Activated CD4-positive, alpha-beta memory T cell treated with anti-CD3 and anti-CD28 coated beads, Interleukin-2, amount 10 ng/mL, durations not matched to agents 7 days and 5 days (primary cell): ENCODE measurements at regions not wholly inside any gene's neighbourhood (a gene's known extent, or its start where the extent isn't known, plus 50 kb on each side); places are given as distances from the start of the nearest gene placed in this dataset.
"Not testable (repeated sequence)": the region's sequence is repeated elsewhere in the genome, so short reads cannot be mapped to it uniquely, and the experiment has no call there.

Source experiments
- CTCF ChIA-PET: fragments of 350-600 bp; sonication (Branson Sonifier 250); formaldehyde crosslinking; loops from one replicate; lab custom pipeline; 2021; ENCODE audit warnings: antibody characterized with exemption, inconsistent platforms; lab: Charles Lee
- POLR2A ChIA-PET: fragments of 350-600 bp; sonication (Branson Sonifier 250); formaldehyde crosslinking; loops from one replicate; lab custom pipeline; 2021; ENCODE audit warnings: antibody characterized with exemption; lab: Charles Lee
- DNase-seq: peaks from one replicate; pipeline ENCODE4 v3.0.0-alpha.2; 2020
- H3K27ac Mint-ChIP-seq: one replicate; pipeline ENCODE4 v1.8.0; 2021; ENCODE audit warnings: mild to moderate bottlenecking, mixed read lengths
- H3K27me3 Mint-ChIP-seq: one replicate; pipeline ENCODE4 v1.8.0; 2021; ENCODE audit warnings: mixed read lengths
- H3K36me3 Mint-ChIP-seq: one replicate; pipeline ENCODE4 v1.8.0; 2021; ENCODE audit warnings: low read depth, mixed read lengths
- H3K4me1 Mint-ChIP-seq: one replicate; pipeline ENCODE4 v1.8.0; 2021; ENCODE audit warnings: mixed read lengths
- H3K4me3 Mint-ChIP-seq: one replicate; pipeline ENCODE4 v1.8.0; 2021; ENCODE audit warnings: mild to moderate bottlenecking, mixed read lengths
- H3K9me3 Mint-ChIP-seq: one replicate; pipeline ENCODE4 v1.8.0; 2021; ENCODE audit warnings: mixed read lengths

DNA sequence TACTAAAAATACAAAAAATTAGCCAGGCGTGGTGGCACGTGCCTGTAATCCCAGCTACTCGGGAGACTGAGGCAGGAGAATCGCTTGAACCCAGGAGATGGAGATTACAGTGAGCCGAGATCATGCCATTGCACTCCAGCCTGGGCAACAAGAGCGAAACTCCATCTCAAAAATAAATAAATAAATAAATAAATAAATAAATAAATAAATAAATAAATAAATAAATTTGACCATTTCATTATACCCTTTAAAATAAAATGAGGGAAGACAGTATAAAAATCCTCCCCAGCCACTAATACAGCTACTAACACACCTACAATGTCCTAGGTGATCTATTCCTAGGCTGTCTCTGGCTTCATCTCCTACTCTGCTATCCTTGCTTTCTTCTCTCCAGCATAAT is 562.8 kb downstream of the ZBBX start:
- DNase-seq, H3K27me3 Mint-ChIP-seq, H3K4me3 Mint-ChIP-seq, H3K4me1 Mint-ChIP-seq, H3K9me3 Mint-ChIP-seq, POLR2A ChIA-PET, H3K36me3 Mint-ChIP-seq, CTCF ChIA-PET, H3K27ac Mint-ChIP-seq: not testable (repeated sequence)

DNA sequence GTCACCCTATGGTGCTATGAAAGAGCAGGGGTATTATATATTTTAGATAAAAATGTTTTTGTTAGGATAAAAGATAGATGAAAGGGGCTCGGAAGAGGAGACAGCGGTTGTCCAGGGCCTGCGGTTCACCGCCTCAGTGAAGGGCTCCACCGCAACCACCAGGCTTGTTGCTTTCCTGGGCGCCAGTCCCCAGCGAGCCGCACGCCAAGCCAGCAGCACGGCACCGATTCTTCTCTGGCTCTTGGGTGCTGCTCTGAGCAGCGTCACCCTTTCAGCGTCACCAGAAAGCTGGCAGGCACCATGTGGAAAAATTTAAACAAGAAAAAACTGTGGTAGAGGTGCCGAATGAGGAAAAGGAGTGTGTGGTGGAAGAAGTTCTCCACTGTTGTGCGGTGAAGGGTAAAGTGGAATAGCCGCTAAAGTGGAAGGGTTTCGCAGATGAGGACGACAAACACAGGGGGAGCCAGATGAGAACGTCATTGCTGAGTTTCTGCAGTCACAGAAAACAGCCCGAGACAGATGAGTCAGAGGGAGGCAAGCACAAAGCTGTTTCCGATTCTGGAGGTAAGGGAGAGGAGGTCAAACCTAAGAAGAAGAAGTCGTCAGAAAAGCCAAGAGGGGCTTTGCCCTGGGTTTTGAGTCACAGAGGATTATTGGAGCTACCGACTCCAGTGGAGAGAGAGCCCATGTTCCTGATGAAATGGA is 569.2 kb downstream of the ZBBX start:
- peaks cover 18% of the 10 kb centered on the region for H3K9me3 Mint-ChIP-seq
- DNase-seq = no peak
- no peak overlapping the region for H3K4me3 Mint-ChIP-seq
- no peaks in the 10 kb centered on the region for H3K36me3 Mint-ChIP-seq
- no peaks in the 10 kb centered on the region for H3K4me1 Mint-ChIP-seq
- H3K27me3 Mint-ChIP-seq = no peaks in the 10 kb centered on the region
- no peak overlapping the region for H3K27ac Mint-ChIP-seq
- CTCF ChIA-PET = no interaction called here
- POLR2A ChIA-PET = no interaction called here

DNA sequence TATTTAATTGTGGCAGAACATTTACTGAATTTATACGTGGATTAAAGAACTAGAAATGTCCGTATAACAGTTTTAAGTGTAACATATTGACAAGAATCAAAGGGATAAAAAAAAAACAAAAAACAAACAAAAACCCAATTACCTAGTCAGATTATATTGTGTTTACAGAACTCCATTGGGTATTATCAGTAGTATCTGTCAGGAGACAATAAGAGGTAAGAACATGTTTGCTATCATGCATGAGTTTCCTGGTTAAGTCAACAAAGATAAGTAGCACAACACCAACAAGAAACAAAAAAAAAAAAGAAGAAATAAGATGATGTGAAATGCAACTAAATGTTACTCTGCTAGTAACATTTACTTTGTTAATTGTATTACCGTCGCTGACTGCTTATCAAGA is 570.6 kb downstream of the ZBBX start:
- H3K27ac Mint-ChIP-seq = no peak overlapping the region
- no peak for DNase-seq
- H3K4me1 Mint-ChIP-seq = no peaks in the 10 kb centered on the region
- no peak overlapping the region for H3K4me3 Mint-ChIP-seq
- no peaks in the 10 kb centered on the region for H3K27me3 Mint-ChIP-seq
- ChIA-PET POLR2A (no interaction called here), CTCF (no interaction called here)
- peaks cover 16% of the 10 kb centered on the region for H3K9me3 Mint-ChIP-seq
- no peaks in the 10 kb centered on the region for H3K36me3 Mint-ChIP-seq

DNA sequence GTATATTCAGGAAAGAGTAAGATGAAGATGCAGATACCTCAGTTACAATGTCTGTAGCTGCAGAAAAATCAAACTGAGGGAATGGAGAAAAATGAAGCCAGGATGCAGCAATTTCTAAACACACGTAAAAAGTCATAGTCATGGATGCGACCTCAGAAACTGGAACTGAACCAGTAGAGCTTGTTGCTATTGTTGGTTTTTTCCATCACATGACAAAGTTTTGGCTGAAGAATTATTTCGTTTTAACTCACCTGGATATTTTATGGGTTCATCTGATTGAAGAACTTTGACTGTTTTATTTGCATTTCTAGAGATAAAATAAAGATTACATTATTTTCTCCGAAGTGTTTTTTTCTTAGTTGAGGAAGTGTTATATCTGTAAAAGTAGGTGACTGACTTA is 591.2 kb downstream of the ZBBX start:
- CTCF ChIA-PET = no interaction called here
- Mint-ChIP-seq H3K4me1 (no peaks in the 10 kb centered on the region), H3K9me3 (no peaks in the 10 kb centered on the region), H3K27me3 (no peaks in the 10 kb centered on the region), H3K4me3 (no peak overlapping the region), H3K27ac (no peak overlapping the region), H3K36me3 (no peaks in the 10 kb centered on the region)
- POLR2A ChIA-PET = no interaction called here
- no peak for DNase-seq

DNA sequence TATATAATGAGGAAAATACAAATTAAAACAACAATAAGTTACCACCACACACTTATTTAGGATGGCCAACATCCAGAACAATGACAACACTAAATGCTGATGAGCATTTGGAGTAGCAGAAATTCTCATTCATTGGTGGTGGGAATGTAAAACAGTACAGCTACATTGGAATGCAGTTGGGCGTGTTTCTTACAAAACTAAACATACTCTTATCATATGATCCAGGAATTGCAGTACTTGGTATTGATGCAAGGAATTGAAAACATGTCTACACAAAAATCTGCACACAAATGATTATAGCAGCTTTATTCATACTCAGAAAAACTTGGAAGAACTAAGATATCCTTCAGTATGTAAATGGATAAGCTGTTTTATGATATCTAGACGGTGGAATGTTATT is 594.2 kb downstream of the ZBBX start:
- Mint-ChIP-seq H3K27me3 (no peaks in the 10 kb centered on the region), H3K4me3 (no peak overlapping the region), H3K36me3 (no peaks in the 10 kb centered on the region), H3K9me3 (peaks cover 7% of the 10 kb centered on the region), H3K4me1 (no peaks in the 10 kb centered on the region), H3K27ac (no peak overlapping the region)
- ChIA-PET POLR2A (no interaction called here), CTCF (no interaction called here)
- DNase-seq = no peak

DNA sequence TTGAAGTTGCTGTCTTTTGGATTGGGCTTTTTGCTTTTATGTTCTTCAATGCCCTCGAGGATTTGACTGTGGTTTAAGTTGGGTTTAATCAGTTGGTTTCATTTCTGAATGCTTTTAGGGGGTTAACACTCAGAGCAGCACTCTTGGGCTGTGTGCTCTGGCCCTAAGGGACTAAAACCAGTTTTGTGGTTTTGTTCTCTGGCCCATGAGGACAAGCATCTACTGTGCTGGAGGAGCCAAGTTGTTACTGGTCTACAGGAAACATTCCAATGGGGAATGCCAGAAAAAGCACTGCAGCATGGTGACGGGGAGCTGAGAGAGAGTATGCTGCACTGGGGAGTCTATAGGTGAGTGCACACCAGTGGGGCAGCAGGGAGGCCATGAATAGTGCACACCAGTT is 596.9 kb downstream of the ZBBX start:
- peaks cover 12% of the 10 kb centered on the region for H3K9me3 Mint-ChIP-seq
- CTCF ChIA-PET = no interaction called here
- no peaks in the 10 kb centered on the region for H3K36me3 Mint-ChIP-seq

DNA sequence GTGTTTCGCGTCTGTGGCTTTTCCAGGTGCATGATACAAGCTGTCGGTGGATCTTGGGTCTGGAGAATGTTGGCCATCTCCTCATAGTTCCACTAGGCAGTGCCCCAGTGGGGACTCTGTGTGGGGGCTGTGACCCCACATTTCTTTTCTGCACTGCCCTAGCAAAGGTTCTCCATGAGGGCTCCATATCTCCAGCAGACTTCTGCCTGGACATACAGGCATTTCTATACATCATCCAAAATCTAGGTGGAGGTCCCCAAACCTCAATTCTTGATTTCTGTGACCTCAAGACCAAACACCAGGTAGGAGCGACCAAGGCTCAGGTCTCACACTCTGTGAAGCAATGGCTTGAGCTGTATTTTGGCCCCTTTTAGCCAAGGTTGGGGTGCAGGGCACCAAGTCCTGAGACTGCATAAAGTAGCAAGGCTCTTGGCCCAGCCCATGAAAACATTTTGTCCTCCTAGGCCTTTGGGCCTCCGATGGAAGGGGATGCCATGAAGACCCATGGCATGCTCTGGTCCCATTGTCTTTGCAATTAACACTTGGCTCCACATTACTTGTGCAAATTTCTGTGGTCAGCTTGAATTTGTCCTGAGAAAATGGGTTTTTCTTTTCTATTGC is 615.3 kb downstream of the ZBBX start:
- Mint-ChIP-seq H3K27me3 (no peaks in the 10 kb centered on the region), H3K9me3 (peaks cover 16% of the 10 kb centered on the region), H3K27ac (no peak overlapping the region), H3K4me3 (no peak overlapping the region), H3K4me1 (no peaks in the 10 kb centered on the region), H3K36me3 (no peaks in the 10 kb centered on the region)
- no peak for DNase-seq
- ChIA-PET CTCF (no interaction called here), POLR2A (no interaction called here)

More for the DNA sequence above, 596.9 kb downstream of the ZBBX start:
- H3K4me3 Mint-ChIP-seq = no peak overlapping the region
- no peak for DNase-seq
- H3K27me3 Mint-ChIP-seq = no peaks in the 10 kb centered on the region
- POLR2A ChIA-PET = no interaction called here
- no peak overlapping the region for H3K27ac Mint-ChIP-seq
- H3K4me1 Mint-ChIP-seq = no peaks in the 10 kb centered on the region

DNA sequence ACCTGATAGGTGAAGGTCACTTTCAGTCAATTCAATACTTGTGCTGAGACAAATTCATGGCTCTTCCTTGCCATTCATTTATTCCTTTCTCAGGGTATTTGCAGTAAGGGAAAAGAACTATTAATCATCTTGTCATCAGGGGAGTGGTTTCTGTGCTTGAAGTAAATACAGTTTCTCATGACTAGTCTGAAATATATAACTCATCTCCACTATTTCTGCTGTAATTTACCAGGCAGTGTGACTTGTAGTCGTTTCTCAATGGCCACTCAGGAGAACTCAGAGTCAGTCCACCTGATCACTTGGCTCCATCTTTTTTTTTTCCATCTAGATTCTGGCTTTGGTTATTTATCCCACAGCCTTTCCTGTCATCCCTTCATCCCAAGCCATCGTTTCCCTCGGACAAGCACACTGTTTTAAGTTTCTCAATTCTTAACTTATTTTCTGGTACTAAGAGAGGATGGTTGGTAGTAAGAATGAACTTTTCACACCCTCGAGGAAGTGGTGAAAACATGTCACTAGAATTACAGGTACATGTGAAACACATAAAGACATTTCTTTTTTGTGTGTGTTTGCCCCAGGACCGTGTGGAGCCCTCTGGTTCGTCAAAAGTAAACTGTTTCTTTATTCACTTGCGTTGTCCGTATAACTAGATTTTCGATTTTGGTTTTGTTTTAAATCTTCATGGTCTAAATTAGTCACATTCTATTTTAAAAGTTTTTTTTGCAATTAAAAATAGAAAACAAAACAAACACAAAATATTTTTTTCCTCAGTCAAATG is 620.2 kb downstream of the ZBBX start:
- CTCF ChIA-PET = no interaction called here
- peaks cover 10% of the 10 kb centered on the region for H3K9me3 Mint-ChIP-seq
- no peak for DNase-seq
- no peaks in the 10 kb centered on the region for H3K36me3 Mint-ChIP-seq
- no peaks in the 10 kb centered on the region for H3K27me3 Mint-ChIP-seq
- no peak overlapping the region for H3K4me3 Mint-ChIP-seq
- H3K4me1 Mint-ChIP-seq = no peaks in the 10 kb centered on the region
- no peak overlapping the region for H3K27ac Mint-ChIP-seq
- POLR2A ChIA-PET = no interaction called here

DNA sequence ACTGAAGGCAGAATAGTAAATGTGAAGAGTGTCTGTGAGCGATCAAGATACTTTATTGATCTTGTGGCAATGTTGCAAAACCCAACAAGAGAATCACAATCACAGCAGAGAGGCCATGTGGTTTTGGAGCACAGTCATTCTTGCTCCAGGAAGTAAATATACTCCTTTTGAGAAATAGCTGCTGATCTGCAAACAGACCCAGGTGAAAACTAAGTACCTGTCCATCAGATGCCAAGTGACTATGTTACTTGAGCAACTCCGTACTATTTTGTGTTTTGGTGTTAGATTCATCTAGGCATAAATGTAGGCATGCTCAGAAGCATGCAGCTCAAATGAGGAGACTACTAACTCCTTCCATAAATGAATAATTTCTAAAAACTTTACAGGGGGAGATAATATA is 627.9 kb downstream of the ZBBX start:
- Mint-ChIP-seq H3K27ac (no peak overlapping the region), H3K9me3 (peaks cover 19% of the 10 kb centered on the region), H3K4me1 (no peaks in the 10 kb centered on the region), H3K27me3 (no peaks in the 10 kb centered on the region), H3K4me3 (no peak overlapping the region), H3K36me3 (no peaks in the 10 kb centered on the region)
- DNase-seq = no peak
- CTCF ChIA-PET = no interaction called here
- POLR2A ChIA-PET = no interaction called here

DNA sequence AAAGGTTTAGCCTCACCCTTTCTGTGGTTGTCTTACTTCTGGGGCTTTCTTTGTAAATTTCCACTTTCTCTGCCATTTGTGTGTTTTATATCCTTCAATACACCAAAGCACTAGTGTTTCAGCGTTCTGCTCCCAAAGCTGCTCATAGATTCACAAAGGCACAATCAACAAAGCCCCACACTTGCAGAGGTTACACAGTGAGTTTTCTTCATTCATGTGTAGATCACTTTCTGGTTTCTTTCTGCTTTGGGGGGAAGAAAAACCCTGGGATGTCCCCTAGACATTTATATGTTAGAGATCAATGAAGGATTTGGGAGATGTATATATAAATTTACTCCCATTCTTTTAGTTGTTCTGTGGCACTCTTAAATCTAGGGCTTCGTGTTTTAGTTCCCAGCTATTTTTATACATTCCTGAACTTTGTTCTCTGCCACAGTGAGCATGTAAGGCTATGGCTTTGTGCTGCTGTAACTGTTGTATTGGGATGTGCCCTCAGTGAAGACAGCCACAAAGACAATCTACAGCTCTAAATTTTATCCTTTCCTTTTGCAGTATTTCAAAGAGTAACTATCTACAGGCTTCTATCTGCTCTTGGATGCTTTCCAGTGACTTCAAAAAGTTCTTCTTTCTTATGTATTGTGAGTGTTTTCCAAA is 636.5 kb downstream of the ZBBX start:
- H3K9me3 Mint-ChIP-seq = peaks cover 9% of the 10 kb centered on the region
- POLR2A ChIA-PET = no interaction called here
- no peaks in the 10 kb centered on the region for H3K27me3 Mint-ChIP-seq
- DNase-seq = no peak
- no peak overlapping the region for H3K4me3 Mint-ChIP-seq
- no peak overlapping the region for H3K27ac Mint-ChIP-seq
- CTCF ChIA-PET = no interaction called here
- no peaks in the 10 kb centered on the region for H3K36me3 Mint-ChIP-seq
- no peaks in the 10 kb centered on the region for H3K4me1 Mint-ChIP-seq

DNA sequence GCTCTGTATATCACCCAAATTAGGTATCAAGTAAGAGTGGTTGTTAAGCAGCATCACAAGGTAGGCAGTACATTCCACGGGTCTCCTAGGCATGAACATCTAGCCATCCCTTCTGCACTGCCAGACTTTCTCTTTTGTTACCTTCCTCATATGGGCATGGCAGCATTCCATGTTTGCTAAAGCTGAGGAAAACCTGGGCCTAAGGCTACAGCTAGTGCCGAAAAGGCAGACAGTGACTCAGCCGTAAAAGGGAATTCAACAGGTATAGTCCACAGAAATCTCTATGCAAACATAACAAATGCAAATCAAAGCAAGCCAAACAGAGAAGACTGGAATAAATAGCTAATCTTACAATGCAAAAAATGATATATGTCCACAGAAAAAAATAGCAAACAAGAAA is 645.4 kb downstream of the ZBBX start:
- H3K4me3 Mint-ChIP-seq = no peak overlapping the region
- CTCF ChIA-PET = no interaction called here
- POLR2A ChIA-PET = no interaction called here
- no peak for DNase-seq
- H3K27ac Mint-ChIP-seq = no peak overlapping the region
- H3K9me3 Mint-ChIP-seq = peaks cover 5% of the 10 kb centered on the region
- no peaks in the 10 kb centered on the region for H3K27me3 Mint-ChIP-seq
- H3K4me1 Mint-ChIP-seq = no peaks in the 10 kb centered on the region
- H3K36me3 Mint-ChIP-seq = no peaks in the 10 kb centered on the region

DNA sequence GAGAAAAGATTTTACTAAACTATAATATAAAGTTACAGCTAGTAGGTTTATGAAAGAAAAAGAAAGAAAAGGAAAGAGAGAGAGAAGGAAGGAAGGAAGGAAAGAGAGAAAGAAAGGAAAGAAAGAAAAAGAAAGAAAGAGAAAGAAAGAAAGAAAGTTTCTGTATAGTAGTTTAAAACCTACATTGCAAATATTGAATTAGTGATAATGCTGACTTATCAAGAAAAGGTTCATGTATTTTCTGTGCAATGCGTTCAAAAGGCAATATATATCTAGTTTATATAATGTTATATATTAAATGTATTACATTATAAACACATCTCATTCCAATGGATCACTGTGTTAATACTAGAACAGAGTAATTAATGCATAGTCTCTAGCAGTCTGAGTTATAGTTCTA is 648.4 kb downstream of the ZBBX start:
- Mint-ChIP-seq H3K27ac (no peak overlapping the region), H3K4me1 (no peaks in the 10 kb centered on the region), H3K9me3 (peaks cover 2% of the 10 kb centered on the region), H3K36me3 (no peaks in the 10 kb centered on the region), H3K27me3 (no peaks in the 10 kb centered on the region), H3K4me3 (no peak overlapping the region)
- ChIA-PET CTCF (no interaction called here), POLR2A (no interaction called here)
- DNase-seq = no peak

DNA sequence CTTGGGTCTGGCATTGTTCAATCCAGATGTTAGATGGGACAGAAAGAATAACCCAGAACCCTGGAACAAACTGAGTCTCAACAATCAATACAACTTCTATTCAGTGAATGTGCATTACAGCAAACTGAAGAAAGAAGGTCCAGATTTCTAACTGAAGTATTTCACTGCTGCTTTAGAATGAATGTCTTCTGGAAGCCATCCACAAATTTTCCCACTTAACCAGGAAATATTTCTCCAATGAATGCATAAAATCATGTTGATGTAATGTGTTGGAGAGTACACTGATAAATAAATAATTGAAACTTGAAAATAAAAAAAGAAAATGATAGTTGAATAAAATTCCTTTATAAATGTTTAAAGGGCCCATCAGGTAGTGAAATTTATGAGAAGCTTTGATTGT is 658.6 kb downstream of the ZBBX start:
- Mint-ChIP-seq H3K9me3 (peaks cover 6% of the 10 kb centered on the region), H3K27ac (no peak overlapping the region), H3K36me3 (no peaks in the 10 kb centered on the region), H3K4me3 (no peak overlapping the region), H3K4me1 (no peaks in the 10 kb centered on the region), H3K27me3 (no peaks in the 10 kb centered on the region)
- CTCF ChIA-PET = no interaction called here
- POLR2A ChIA-PET = no interaction called here
- no peak for DNase-seq
